Central memory CD8-positive, alpha-beta T cell (primary cell): ENCODE measurements at regions not wholly inside any gene's neighbourhood (a gene's known extent, or its start where the extent isn't known, plus 50 kb on each side); places are given as distances from the start of the nearest gene placed in this dataset.

ENCODE experiments used
- ATAC-seq: fragments of 150-1000 bp; cut with Tn5 transposase; replicated peaks from 2 replicates; pipeline ENCODE4 v1.10.0; 2022; ENCODE audit warnings: mild to moderate bottlenecking, moderate FRiP score, moderate number of reproducible peaks; ENCODE audit not compliant: poor library complexity, severe bottlenecking; ENCODE audit errors: extremely low read depth
- DNase-seq, 2 donors: peaks; one replicate each; pipeline ENCODE4 v3.0.0; 2021; ENCODE audit warnings: low spot score in 2 of 2
- H3K27ac Mint-ChIP-seq: one replicate; pipeline ENCODE4 v1.8.0; 2022; ENCODE audit warnings: low read depth, mild to moderate bottlenecking, moderate library complexity, mixed read lengths
- H3K27me3 Mint-ChIP-seq: one replicate; pipeline ENCODE4 v1.8.0; 2022; ENCODE audit warnings: mixed read lengths
- H3K36me3 Mint-ChIP-seq: one replicate; pipeline ENCODE4 v1.8.0; 2022; ENCODE audit warnings: mild to moderate bottlenecking, moderate library complexity, mixed read lengths; ENCODE audit not compliant: insufficient read depth
- H3K4me1 Mint-ChIP-seq: one replicate; pipeline ENCODE4 v1.8.0; 2022; ENCODE audit warnings: mixed read lengths
- H3K4me3 Mint-ChIP-seq: one replicate; pipeline ENCODE4 v1.8.0; 2022; ENCODE audit warnings: mild to moderate bottlenecking, moderate library complexity, mixed read lengths
- H3K9me3 Mint-ChIP-seq: one replicate; pipeline ENCODE4 v1.8.0; 2022; ENCODE audit warnings: mixed read lengths

- no peak for ATAC-seq
- H3K27ac Mint-ChIP-seq: no peak overlapping the region
- H3K9me3 Mint-ChIP-seq: no peaks in the 10 kb centered on the region
- no peaks in the 10 kb centered on the region for H3K36me3 Mint-ChIP-seq
- H3K27me3 Mint-ChIP-seq: no peaks in the 10 kb centered on the region
- H3K4me3 Mint-ChIP-seq: no peak overlapping the region
- peaks cover 10% of the 10 kb centered on the region for H3K4me1 Mint-ChIP-seq
- DNase-seq: no peak
Observed at GRCh38 chr2:204031056-204031455, 94.5 kb downstream of the ICOS start.

GRCh38 chr2:204032301-204032700 lies 95.7 kb downstream of the ICOS start:
- ATAC-seq (no peak), DNase-seq (no peak)
- Mint-ChIP-seq H3K4me3 (no peak overlapping the region), H3K27me3 (no peaks in the 10 kb centered on the region), H3K36me3 (no peaks in the 10 kb centered on the region), H3K27ac (no peak overlapping the region), H3K4me1 (no peaks in the 10 kb centered on the region), H3K9me3 (no peaks in the 10 kb centered on the region)

GRCh38 chr2:204033611-204034495 lies 97.3 kb downstream of the ICOS start:
- no peaks in the 10 kb centered on the region for H3K27me3 Mint-ChIP-seq
- H3K9me3 Mint-ChIP-seq: no peaks in the 10 kb centered on the region
- H3K4me1 Mint-ChIP-seq: no peaks in the 10 kb centered on the region
- H3K4me3 Mint-ChIP-seq: no peak overlapping the region
- H3K36me3 Mint-ChIP-seq: no peaks in the 10 kb centered on the region
- ATAC-seq (no peak), DNase-seq (no peak)
- H3K27ac Mint-ChIP-seq: no peak overlapping the region

GRCh38 chr2:204036706-204037105 lies 100.1 kb downstream of the ICOS start:
- peaks cover 13% of the 10 kb centered on the region for H3K27me3 Mint-ChIP-seq

GRCh38 chr2:204037286-204037685 lies 100.7 kb downstream of the ICOS start:
- Mint-ChIP-seq H3K36me3 (no peaks in the 10 kb centered on the region), H3K9me3 (no peaks in the 10 kb centered on the region), H3K4me3 (no peak overlapping the region), H3K27ac (no peak overlapping the region), H3K27me3 (peaks cover 13% of the 10 kb centered on the region), H3K4me1 (no peaks in the 10 kb centered on the region)
- no peak for ATAC-seq
- no peak for DNase-seq

More at GRCh38 chr2:204036706-204037105, 100.1 kb downstream of the ICOS start:
- no peak for DNase-seq
- no peaks in the 10 kb centered on the region for H3K9me3 Mint-ChIP-seq
- H3K4me3 Mint-ChIP-seq: no peak overlapping the region
- no peaks in the 10 kb centered on the region for H3K36me3 Mint-ChIP-seq
- H3K27ac Mint-ChIP-seq: no peak overlapping the region
- ATAC-seq: no peak
- no peaks in the 10 kb centered on the region for H3K4me1 Mint-ChIP-seq

GRCh38 chr2:204039298-204039838 lies 102.8 kb downstream of the ICOS start:
- ATAC-seq: no peak
- no peak for DNase-seq
- Mint-ChIP-seq H3K4me3 (no peak overlapping the region), H3K27me3 (peaks cover 13% of the 10 kb centered on the region), H3K4me1 (peaks cover 2% of the 10 kb centered on the region), H3K9me3 (no peaks in the 10 kb centered on the region), H3K36me3 (no peaks in the 10 kb centered on the region), H3K27ac (no peak overlapping the region)

GRCh38 chr2:204040016-204040415 lies 103.5 kb downstream of the ICOS start:
- Mint-ChIP-seq H3K4me3 (no peak overlapping the region), H3K36me3 (no peaks in the 10 kb centered on the region), H3K27me3 (peaks cover 13% of the 10 kb centered on the region), H3K4me1 (peaks cover 8% of the 10 kb centered on the region), H3K9me3 (no peaks in the 10 kb centered on the region), H3K27ac (no peak overlapping the region)
- DNase-seq: no peak
- ATAC-seq: no peak

GRCh38 chr2:204042401-204042800 lies 105.8 kb downstream of the ICOS start:
- H3K27ac Mint-ChIP-seq: no peak overlapping the region
- DNase-seq (no peak), ATAC-seq (no peak)
- H3K4me1 Mint-ChIP-seq: peaks cover 10% of the 10 kb centered on the region
- H3K4me3 Mint-ChIP-seq: no peak overlapping the region
- no peaks in the 10 kb centered on the region for H3K9me3 Mint-ChIP-seq
- H3K27me3 Mint-ChIP-seq: peaks cover 13% of the 10 kb centered on the region
- H3K36me3 Mint-ChIP-seq: peaks cover 1% of the 10 kb centered on the region

GRCh38 chr2:204046145-204046544 lies 109.6 kb downstream of the ICOS start:
- no peak overlapping the region for H3K27ac Mint-ChIP-seq
- H3K4me3 Mint-ChIP-seq: no peak overlapping the region
- no peaks in the 10 kb centered on the region for H3K9me3 Mint-ChIP-seq
- H3K27me3 Mint-ChIP-seq: no peaks in the 10 kb centered on the region
- H3K36me3 Mint-ChIP-seq: peaks cover 1% of the 10 kb centered on the region
- ATAC-seq (no peak), DNase-seq (no peak)
- H3K4me1 Mint-ChIP-seq: peaks cover 30% of the 10 kb centered on the region

GRCh38 chr2:204049635-204050034 lies 113.1 kb downstream of the ICOS start:
- H3K27ac Mint-ChIP-seq: peak overlapping the region; percentile 35
- peak; percentile 80 for ATAC-seq
- peaks cover 26% of the 10 kb centered on the region for H3K4me1 Mint-ChIP-seq
- H3K4me3 Mint-ChIP-seq: no peak overlapping the region
- peaks cover 1% of the 10 kb centered on the region for H3K36me3 Mint-ChIP-seq
- H3K27me3 Mint-ChIP-seq: no peaks in the 10 kb centered on the region
- no peaks in the 10 kb centered on the region for H3K9me3 Mint-ChIP-seq
- no peak for DNase-seq

- no peak overlapping the region for H3K27ac Mint-ChIP-seq
- H3K4me3 Mint-ChIP-seq: no peak overlapping the region
- H3K9me3 Mint-ChIP-seq: no peaks in the 10 kb centered on the region
- H3K36me3 Mint-ChIP-seq: peaks cover 1% of the 10 kb centered on the region
- H3K27me3 Mint-ChIP-seq: no peaks in the 10 kb centered on the region
- ATAC-seq (no peak), DNase-seq (no peak)
- H3K4me1 Mint-ChIP-seq: peaks cover 20% of the 10 kb centered on the region
Observed at GRCh38 chr2:204050681-204051080, 114.1 kb downstream of the ICOS start.

- H3K27me3 Mint-ChIP-seq: no peaks in the 10 kb centered on the region
- H3K4me1 Mint-ChIP-seq: peaks cover 20% of the 10 kb centered on the region
Observed at GRCh38 chr2:204051476-204051875, 114.9 kb downstream of the ICOS start.

GRCh38 chr2:204051984-204052556 lies 115.5 kb downstream of the ICOS start:
- no peaks in the 10 kb centered on the region for H3K9me3 Mint-ChIP-seq
- H3K4me3 Mint-ChIP-seq: no peak overlapping the region
- peaks cover 20% of the 10 kb centered on the region for H3K4me1 Mint-ChIP-seq
- H3K27me3 Mint-ChIP-seq: no peaks in the 10 kb centered on the region
- H3K36me3 Mint-ChIP-seq: no peaks in the 10 kb centered on the region
- ATAC-seq: no peak
- no peak overlapping the region for H3K27ac Mint-ChIP-seq
- no peak for DNase-seq

More at GRCh38 chr2:204051476-204051875, 114.9 kb downstream of the ICOS start:
- H3K27ac Mint-ChIP-seq: no peak overlapping the region
- no peaks in the 10 kb centered on the region for H3K9me3 Mint-ChIP-seq
- ATAC-seq (peak; percentile 24), DNase-seq (no peak)
- H3K36me3 Mint-ChIP-seq: peaks cover 1% of the 10 kb centered on the region
- H3K4me3 Mint-ChIP-seq: no peak overlapping the region
